HepG2 (cell line): ENCODE measurements at regions not wholly inside any gene's neighbourhood (a gene's known extent, or its start where the extent isn't known, plus 50 kb on each side); places are given as distances from the start of the nearest gene placed in this dataset.

ENCODE experiments used
- ATAC-seq: fragments of 200-7000 bp; cut with Tn5 transposase; 3 replicates; pipeline ENCODE4 v1.9.1; 2020; ENCODE audit warnings: mild to moderate bottlenecking, moderate library complexity
- BruUV-seq: library from RNA; stranded (reverse); fragments of 400-500 nt; replicated peaks from 2 replicates; lab custom pipeline; 2021; lab: Mats Ljungman, UMichigan
- CTCF ChIA-PET: fragments of 300-600 bp; formaldehyde crosslinking; extraction: SDS; loops from one replicate; lab custom pipeline; 2021; ENCODE audit warnings: low total read pairs, inconsistent platforms, low intra/inter-chr PET ratio; lab: Yijun Ruan, JAX
- POLR2A ChIA-PET: fragments of 350-600 bp; sonication (Branson Sonifier 250); formaldehyde crosslinking; loops from one replicate; lab custom pipeline; 2020; ENCODE audit warnings: antibody characterized with exemption, inconsistent platforms; lab: Yijun Ruan, JAX
- DNase-seq: peaks from one replicate; pipeline ENCODE4 v3.0.0-alpha.2; 2015; ENCODE audit warnings: low spot score
- FAIRE-seq: peaks from 3 replicates; lab custom pipeline; 2011; peaks lifted over from hg19 to GRCh38; lab: Jason Lieb, UNC
- H2AFZ ChIP-seq: one replicate; pipeline ENCODE4 v1.6.1; 2011; ENCODE audit warnings: low read length, inconsistent platforms
- H3K27ac ChIP-seq: fragments of 300-600 bp; 3 replicates; pipeline ENCODE4 v1.8.0; 2011; ENCODE audit warnings: mixed run types, mild to moderate bottlenecking, mixed read lengths, low read length, inconsistent platforms; ENCODE audit not compliant: insufficient read depth; ENCODE audit errors: extremely low read length
- H3K27me3 ChIP-seq, 2 experiments: fragments of 200-600 bp in 1 of 2; 2 replicates in 1 of 2; 3 replicates in 1 of 2; pipeline versions ENCODE4 v1.6.0 to v1.8.0; 2011; ENCODE audit warnings: low read length in 2 of 2, mild to moderate bottlenecking in 2 of 2, moderate library complexity in 2 of 2, inconsistent platforms in 1 of 2; ENCODE audit not compliant: insufficient read depth in 2 of 2, control insufficient read depth in 1 of 2
- H3K36me3 ChIP-seq, 2 experiments: fragments of 200-600 bp in 1 of 2; replicated peaks in 1 of 2; 2 replicates in 1 of 2; 3 replicates in 1 of 2; pipeline versions ENCODE4 v1.5.1 to v1.8.0; 2011; ENCODE audit warnings: low read length in 2 of 2, inconsistent platforms in 1 of 2; ENCODE audit not compliant: insufficient read depth in 2 of 2, control insufficient read depth in 1 of 2
- H3K4me1 ChIP-seq: 2 replicates; pipeline ENCODE4 v1.5.1; 2012; ENCODE audit warnings: low read length, inconsistent platforms; ENCODE audit not compliant: insufficient read depth
- H3K4me2 ChIP-seq: 2 replicates; pipeline ENCODE4 v1.6.0; 2011; ENCODE audit warnings: low read depth, low read length, inconsistent platforms
- H3K4me3 ChIP-seq, 3 experiments: fragments of 200-600 bp in 1 of 3; sonication (generic), shearing (Covaris generic) in 1 of 3; replicated peaks in 1 of 3; 2 replicates each; pipeline ENCODE4 v1.5.1; 2011 to 2016; ENCODE audit warnings: low read length in 3 of 3, inconsistent platforms in 2 of 3, low read depth in 2 of 3, mild to moderate bottlenecking in 2 of 3, control low read depth in 1 of 3, mixed read lengths in 1 of 3; ENCODE audit not compliant: insufficient read depth in 1 of 3
- H3K79me2 ChIP-seq: one replicate; pipeline ENCODE4 v1.6.1; 2011; ENCODE audit warnings: low read length, inconsistent platforms; ENCODE audit not compliant: insufficient read depth
- H3K9ac ChIP-seq: 2 replicates; pipeline ENCODE4 v1.6.0; 2011; ENCODE audit warnings: mild to moderate bottlenecking, low read depth, low read length, inconsistent platforms; ENCODE audit not compliant: insufficient read depth
- H3K9me3 ChIP-seq: 2 replicates; pipeline ENCODE4 v1.5.1; 2012; ENCODE audit warnings: mild to moderate bottlenecking, low read length
- H4K20me1 ChIP-seq: 2 replicates; pipeline ENCODE4 v1.6.0; 2011; ENCODE audit warnings: inconsistent platforms, mild to moderate bottlenecking, low read length, moderate library complexity; ENCODE audit not compliant: insufficient read depth
- CEBPG ChIP-seq: IDR thresholded peaks from 2 replicates; pipeline ENCODE4 v1.6.1; 2016
- FOXP1 ChIP-seq, 2 experiments: fragments of 450-650 bp in 1 of 2; IDR thresholded peaks; 2 replicates each; pipeline ENCODE4 v1.6.1; 2017 to 2018; ENCODE audit warnings: antibody characterized with exemption in 1 of 2
- KDM2A ChIP-seq: sonication (generic); formaldehyde crosslinking; IDR thresholded peaks from 2 replicates; pipeline ENCODE4 v1.4.0; 2020; ENCODE audit warnings: low read depth, missing genetic modification reagents, borderline replicate concordance
- MIER3 ChIP-seq: IDR thresholded peaks from 2 replicates; pipeline ENCODE4 v1.6.1; 2016; ENCODE audit warnings: missing compliant biosample characterization, borderline replicate concordance
- NKX3-1 ChIP-seq: sonication (generic); formaldehyde crosslinking; IDR thresholded peaks from 2 replicates; pipeline ENCODE4 v1.5.0; 2020; ENCODE audit warnings: missing genetic modification reagents
- NR2C2 ChIP-seq: sonication (generic); formaldehyde crosslinking; IDR thresholded peaks from 2 replicates; pipeline ENCODE4 v1.4.0; 2020; ENCODE audit warnings: missing genetic modification reagents, mild to moderate bottlenecking, moderate library complexity, borderline replicate concordance
- PAF1 ChIP-seq: IDR thresholded peaks from 2 replicates; pipeline ENCODE4 v1.6.1; 2016; ENCODE audit warnings: missing genetic modification reagents, missing compliant biosample characterization
- POLR2A ChIP-seq, 2 experiments: IDR thresholded peaks; 2 replicates each; pipeline ENCODE4 v1.6.1; 2011; ENCODE audit warnings: low read depth in 2 of 2, low read length in 2 of 2, mild to moderate bottlenecking in 1 of 2, moderate library complexity in 1 of 2; ENCODE audit not compliant: insufficient read depth in 1 of 2
- POLR2AphosphoS5 ChIP-seq: IDR thresholded peaks from 2 replicates; pipeline ENCODE4 v1.6.1; 2012; ENCODE audit warnings: low read depth, low read length
- RBM22 ChIP-seq: fragments of 200-400 bp; formaldehyde crosslinking; optimal IDR thresholded peaks from 2 replicates; pipeline ENCODE3; 2017; ENCODE audit warnings: mild to moderate bottlenecking, low read length, moderate library complexity
- SP1 ChIP-seq, 2 experiments: fragments of 450-650 bp in 1 of 2; sonication (generic) in 1 of 2; formaldehyde crosslinking in 1 of 2; IDR thresholded peaks; 2 replicates each; pipeline versions ENCODE4 v1.4.0 to v1.6.1; 2016 to 2020; ENCODE audit warnings: missing genetic modification reagents in 1 of 2
- SP140L ChIP-seq: sonication (generic); formaldehyde crosslinking; IDR thresholded peaks from 2 replicates; pipeline ENCODE4 v1.4.0; 2020; ENCODE audit warnings: missing genetic modification reagents, borderline replicate concordance
- TAF1 ChIP-seq: sonication (generic); formaldehyde crosslinking; IDR thresholded peaks from 2 replicates; pipeline ENCODE4 v1.4.0; 2020; ENCODE audit warnings: missing genetic modification reagents
- TCF12 ChIP-seq, 2 experiments: fragments of 450-650 bp in 1 of 2; sonication (generic) in 1 of 2; formaldehyde crosslinking in 1 of 2; IDR thresholded peaks; 2 replicates each; pipeline versions ENCODE4 v1.6.1 to v1.8.0; 2017 to 2022; ENCODE audit warnings: antibody characterized with exemption in 1 of 2, mild to moderate bottlenecking in 1 of 2, missing genetic modification reagents in 1 of 2, moderate library complexity in 1 of 2
- TP53 ChIP-seq: sonication (generic); formaldehyde crosslinking; conservative IDR thresholded peaks from 2 replicates; pipeline ENCODE4 v1.4.0; 2020; ENCODE audit warnings: missing genetic modification reagents
- ZNF329 ChIP-seq: sonication (generic); formaldehyde crosslinking; IDR thresholded peaks from 2 replicates; pipeline ENCODE4 v1.9.0; 2021; ENCODE audit warnings: low read depth, mild to moderate bottlenecking, missing genetic modification reagents
- ZNF460 ChIP-seq: sonication (generic); formaldehyde crosslinking; IDR thresholded peaks from 2 replicates; pipeline ENCODE4 v1.5.1; 2020; ENCODE audit warnings: missing genetic modification reagents, mild to moderate bottlenecking, borderline replicate concordance
- ZNF660 ChIP-seq: sonication (generic); formaldehyde crosslinking; IDR thresholded peaks from 2 replicates; pipeline ENCODE4 v1.5.1; 2020; ENCODE audit warnings: mild to moderate bottlenecking, low read depth, missing genetic modification reagents, borderline replicate concordance
- ZNF780A ChIP-seq: sonication (generic); formaldehyde crosslinking; IDR thresholded peaks from 2 replicates; pipeline ENCODE4 v1.8.0; 2022; ENCODE audit warnings: mild to moderate bottlenecking, missing genetic modification reagents, moderate library complexity
- WGBS: methylation state at CpG from one replicate; pipeline ENCODE4 v1.1.6; 2017; ENCODE audit warnings: low lambda C conversion rate; 5-methylcytosine and 5-hydroxymethylcytosine counted together
- in situ Hi-C: cut with HindIII; loops from 2 replicates; pipeline ENCODE4 v1.10.0; 2017; ENCODE audit warnings: low pct_unique_long_range_greater_than_20kb; ENCODE audit not compliant: extremely low pct_ligation_motif_present
- intact Hi-C: fragments of 100-400 bp; cut with micrococcal nuclease; formaldehyde crosslinking; loops from one replicate; pipeline ENCODE4 v1.10.0; 2022; ENCODE audit not compliant: unreplicated experiment
- TF ChIP-seq, protein P1 (sequence below): sonication (generic); formaldehyde crosslinking; IDR thresholded peaks from 2 replicates; pipeline ENCODE4 v1.4.0; 2020; ENCODE audit warnings: mild to moderate bottlenecking, low read depth, missing genetic modification reagents

DNA sequence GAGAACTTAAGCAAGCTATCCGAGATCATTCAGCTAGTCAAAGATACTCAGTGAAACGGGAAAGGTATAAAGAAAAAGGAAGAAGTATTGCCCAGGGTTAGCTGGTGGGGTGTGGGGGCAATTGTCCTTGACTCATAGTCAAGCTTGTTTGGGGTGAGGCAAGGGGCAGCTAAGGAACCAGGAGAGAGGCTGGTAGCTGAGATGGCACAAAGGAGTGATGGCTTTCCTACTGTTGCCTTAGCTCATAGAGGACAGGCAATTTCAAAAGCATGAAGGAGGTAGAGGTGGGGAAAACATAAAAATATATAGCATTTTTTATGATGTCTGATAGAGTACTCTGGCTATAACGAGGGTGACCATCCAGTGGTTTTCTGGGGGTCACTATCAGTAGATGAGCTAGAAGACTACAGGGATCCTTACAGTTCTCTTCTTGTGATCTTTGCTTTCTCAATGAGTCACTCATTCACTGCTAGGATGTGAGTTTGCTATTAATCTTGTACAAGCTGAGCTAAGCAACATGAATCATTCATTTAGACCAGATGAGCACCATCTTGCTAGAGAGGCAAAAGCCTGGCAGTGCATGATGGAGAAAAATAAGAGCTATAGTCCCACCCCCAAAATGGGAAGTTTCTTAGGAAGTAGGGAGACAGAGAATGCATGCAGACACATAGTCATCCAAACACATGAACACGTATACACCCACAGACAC is 207.1 kb upstream of the PFN2 start (continued):
- TF ChIP-seq NR2C2 (CRISPR knock-in tag) = no peak
- no peak for TF ChIP-seq ZNF780A (CRISPR knock-in tag)
- TF ChIP-seq POLR2AphosphoS5 = no peak
- no peak for TF ChIP-seq ZNF329 (CRISPR knock-in tag)
- no peak for TF ChIP-seq TAF1
- TF ChIP-seq TP53 (CRISPR knock-in tag) = no peak
- TF ChIP-seq, protein P1, sequence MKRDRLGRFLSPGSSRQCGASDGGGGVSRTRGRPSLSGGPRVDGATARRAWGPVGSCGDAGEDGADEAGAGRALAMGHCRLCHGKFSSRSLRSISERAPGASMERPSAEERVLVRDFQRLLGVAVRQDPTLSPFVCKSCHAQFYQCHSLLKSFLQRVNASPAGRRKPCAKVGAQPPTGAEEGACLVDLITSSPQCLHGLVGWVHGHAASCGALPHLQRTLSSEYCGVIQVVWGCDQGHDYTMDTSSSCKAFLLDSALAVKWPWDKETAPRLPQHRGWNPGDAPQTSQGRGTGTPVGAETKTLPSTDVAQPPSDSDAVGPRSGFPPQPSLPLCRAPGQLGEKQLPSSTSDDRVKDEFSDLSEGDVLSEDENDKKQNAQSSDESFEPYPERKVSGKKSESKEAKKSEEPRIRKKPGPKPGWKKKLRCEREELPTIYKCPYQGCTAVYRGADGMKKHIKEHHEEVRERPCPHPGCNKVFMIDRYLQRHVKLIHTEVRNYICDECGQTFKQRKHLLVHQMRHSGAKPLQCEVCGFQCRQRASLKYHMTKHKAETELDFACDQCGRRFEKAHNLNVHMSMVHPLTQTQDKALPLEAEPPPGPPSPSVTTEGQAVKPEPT (CRISPR knock-in tag) = no peak
- no peak for TF ChIP-seq FOXP1 (IDR thresholded peaks at IDR 0.05)
- no peak for TF ChIP-seq FOXP1 (CRISPR knock-in tag; IDR thresholded peaks at IDR 0.05)
- no peak for TF ChIP-seq ZNF660 (CRISPR knock-in tag)

DNA sequence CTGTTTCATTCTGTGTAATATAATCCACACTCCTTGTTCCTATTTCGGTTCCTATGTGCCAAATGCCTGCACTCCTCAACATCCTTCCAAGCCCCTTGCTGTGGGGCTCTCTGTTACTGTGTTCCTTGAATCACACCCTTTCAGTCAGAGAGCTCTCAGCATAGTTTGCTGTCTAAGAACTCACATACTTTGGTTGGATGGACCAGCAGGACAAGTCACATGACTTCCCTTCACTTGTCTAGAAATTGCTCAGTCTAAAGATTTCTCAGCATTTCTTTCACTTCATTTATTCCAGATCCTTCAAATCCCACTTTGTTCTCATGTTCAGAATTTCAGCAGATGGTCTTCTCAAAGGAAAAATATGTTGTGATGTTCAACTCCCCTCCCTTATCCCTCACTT is 203.5 kb upstream of the PFN2 start:
- CTCF ChIA-PET = no interaction called here
- Histone ChIP-seq H3K4me3 (no peak overlapping the region), H4K20me1 (no peaks in the 10 kb centered on the region), H3K27me3 (no peaks in the 10 kb centered on the region), H3K9me3 (no peaks in the 10 kb centered on the region), H3K79me2 (no peaks in the 10 kb centered on the region), H3K4me1 (no peaks in the 10 kb centered on the region), H3K27ac (no peak overlapping the region), H3K36me3 (no peaks in the 10 kb centered on the region), H3K4me2 (no peak overlapping the region), H3K9ac (no peak overlapping the region), H2AFZ (no peak overlapping the region)
- no peak for TF ChIP-seq ZNF460 (CRISPR knock-in tag)
- no peak for TF ChIP-seq SP1 (IDR thresholded peaks at IDR 0.05)
- no peak for TF ChIP-seq SP1 (CRISPR knock-in tag; IDR thresholded peaks at IDR 0.05)
- TF ChIP-seq NKX3-1 (CRISPR knock-in tag) = no peak
- no peak for TF ChIP-seq ZNF780A (CRISPR knock-in tag)
- no peak for TF ChIP-seq KDM2A (CRISPR knock-in tag)
- TF ChIP-seq POLR2A (IDR thresholded peaks at IDR 0.05; ENCODE audit: insufficient read depth in 1 of 2, low read depth in 2 of 2, low read length in 2 of 2) = no peak
- TF ChIP-seq PAF1 (CRISPR knock-in tag) = no peak
- no peak for TF ChIP-seq RBM22
- TF ChIP-seq TCF12 (IDR thresholded peaks at IDR 0.05) = no peak
- TF ChIP-seq TCF12 (CRISPR knock-in tag; IDR thresholded peaks at IDR 0.05) = no peak
- no peak for TF ChIP-seq CEBPG
- no peak for TF ChIP-seq MIER3
- TF ChIP-seq SP140L (CRISPR knock-in tag) = no peak
- BruUV-seq = no TSS peak
- in situ Hi-C loops (no loop called here), intact Hi-C loops (no loop called here)
- ATAC-seq (no peak), DNase-seq (no peak), FAIRE-seq (no peak)
- WGBS = 29% methylated on average over 1 of the region's 1 CpG
- POLR2A ChIA-PET = no interaction called here
